22Rv1 (cell line): ENCODE measurements at regions not wholly inside any gene's neighbourhood (a gene's known extent, or its start where the extent isn't known, plus 50 kb on each side); places are given as distances from the start of the nearest gene placed in this dataset.

ENCODE experiments used
- H3K27ac ChIP-seq: fragments of 450-650 bp; 2 replicates; pipeline ENCODE4 v1.5.1; 2017
- ZFX ChIP-seq: fragments of 450-650 bp; IDR thresholded peaks from 2 replicates; pipeline ENCODE4 v1.6.1; 2017; ENCODE audit warnings: antibody characterized with exemption, borderline replicate concordance
- TF ChIP-seq, protein P1 (sequence below): fragments of 450-650 bp; IDR thresholded peaks from 2 replicates; pipeline ENCODE4 v1.5.1; 2017; ENCODE audit warnings: mild to moderate bottlenecking

DNA sequence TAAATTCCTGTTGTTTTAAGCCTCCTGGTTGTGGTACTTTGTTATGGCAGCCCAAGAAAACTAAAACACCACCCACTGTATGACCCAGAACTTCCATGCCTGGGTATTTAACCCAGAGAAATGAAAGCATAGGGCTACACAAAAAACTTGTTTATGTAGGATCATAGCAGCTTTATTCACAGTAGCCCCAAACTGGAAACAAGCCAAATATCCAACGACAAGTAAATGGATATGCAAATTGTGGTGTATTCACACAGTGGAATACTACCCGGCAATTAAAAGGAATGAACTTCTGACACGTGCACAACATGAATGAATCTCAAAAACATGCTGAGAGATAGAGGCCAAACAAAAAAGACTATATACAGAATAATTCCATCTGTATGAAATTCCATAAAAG lies 62.2 kb upstream of the NAV2 start:
- H3K27ac ChIP-seq, result no peak overlapping the region
- TF ChIP-seq ZFX, result no peak
- TF ChIP-seq, protein P1, sequence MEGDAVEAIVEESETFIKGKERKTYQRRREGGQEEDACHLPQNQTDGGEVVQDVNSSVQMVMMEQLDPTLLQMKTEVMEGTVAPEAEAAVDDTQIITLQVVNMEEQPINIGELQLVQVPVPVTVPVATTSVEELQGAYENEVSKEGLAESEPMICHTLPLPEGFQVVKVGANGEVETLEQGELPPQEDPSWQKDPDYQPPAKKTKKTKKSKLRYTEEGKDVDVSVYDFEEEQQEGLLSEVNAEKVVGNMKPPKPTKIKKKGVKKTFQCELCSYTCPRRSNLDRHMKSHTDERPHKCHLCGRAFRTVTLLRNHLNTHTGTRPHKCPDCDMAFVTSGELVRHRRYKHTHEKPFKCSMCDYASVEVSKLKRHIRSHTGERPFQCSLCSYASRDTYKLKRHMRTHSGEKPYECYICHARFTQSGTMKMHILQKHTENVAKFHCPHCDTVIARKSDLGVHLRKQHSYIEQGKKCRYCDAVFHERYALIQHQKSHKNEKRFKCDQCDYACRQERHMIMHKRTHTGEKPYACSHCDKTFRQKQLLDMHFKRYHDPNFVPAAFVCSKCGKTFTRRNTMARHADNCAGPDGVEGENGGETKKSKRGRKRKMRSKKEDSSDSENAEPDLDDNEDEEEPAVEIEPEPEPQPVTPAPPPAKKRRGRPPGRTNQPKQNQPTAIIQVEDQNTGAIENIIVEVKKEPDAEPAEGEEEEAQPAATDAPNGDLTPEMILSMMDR, result no peak

DNA sequence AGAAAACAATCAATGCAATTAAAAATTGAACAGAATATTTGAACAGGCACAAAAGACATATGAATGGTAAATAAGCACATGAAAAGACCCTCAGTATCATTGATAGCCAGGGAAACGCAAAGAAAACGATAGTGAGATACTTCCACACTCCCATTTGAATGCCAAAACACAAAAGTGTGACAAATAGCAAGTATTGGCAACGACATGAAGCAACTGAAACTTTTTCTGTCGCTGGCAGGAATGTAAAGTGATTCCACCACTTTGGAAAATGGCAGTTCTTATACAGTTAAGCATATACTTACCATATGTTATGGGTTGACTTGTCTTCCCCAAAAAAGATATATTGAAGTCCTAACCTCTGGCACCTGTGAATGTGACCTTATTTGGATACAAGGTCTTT lies 62.9 kb upstream of the NAV2 start:
- no peak overlapping the region for H3K27ac ChIP-seq
- no peak for TF ChIP-seq ZFX
- TF ChIP-seq, protein P1, result no peak

DNA sequence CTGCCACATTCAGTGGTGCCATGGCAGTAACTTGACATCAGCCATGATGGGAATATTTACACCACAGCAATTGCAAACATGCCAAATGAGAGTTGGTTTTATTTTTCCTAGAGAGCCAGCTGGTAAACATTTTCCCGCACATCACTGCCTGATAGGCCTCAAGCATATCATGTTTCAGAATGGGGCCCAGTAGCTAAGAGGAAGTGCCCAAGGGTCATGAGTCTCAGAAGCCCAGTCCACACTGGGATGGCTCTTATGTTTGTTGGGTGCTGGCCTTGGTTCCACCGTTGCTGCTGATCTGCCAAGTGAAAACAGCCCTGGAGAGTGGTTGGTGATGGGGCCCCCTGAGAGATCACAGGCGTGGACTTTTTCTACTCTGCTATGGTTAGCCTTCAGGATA lies 64.3 kb upstream of the NAV2 start:
- no peak overlapping the region for H3K27ac ChIP-seq
- TF ChIP-seq, protein P1, result no peak
- TF ChIP-seq ZFX, result no peak

DNA sequence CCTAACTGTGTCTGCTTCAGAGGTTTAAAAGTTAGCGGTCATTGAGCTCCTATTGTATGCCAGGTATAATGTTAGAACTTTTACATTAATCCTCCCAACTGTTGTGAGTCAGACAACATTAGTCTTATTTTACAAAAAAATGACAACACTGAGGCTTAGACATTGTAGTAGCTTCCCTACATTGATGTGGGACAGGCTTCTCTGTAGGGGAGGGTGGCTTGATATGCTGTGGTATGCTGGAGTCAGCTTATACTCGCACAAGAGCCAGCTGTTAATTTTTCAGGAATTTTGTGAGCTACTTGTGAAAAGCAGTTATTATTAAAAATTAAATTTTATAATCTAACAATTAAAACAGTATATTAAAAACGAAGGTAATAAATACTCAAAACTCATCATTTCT lies 64.8 kb upstream of the NAV2 start:
- TF ChIP-seq, protein P1, result no peak
- no peak for TF ChIP-seq ZFX
- no peak overlapping the region for H3K27ac ChIP-seq

DNA sequence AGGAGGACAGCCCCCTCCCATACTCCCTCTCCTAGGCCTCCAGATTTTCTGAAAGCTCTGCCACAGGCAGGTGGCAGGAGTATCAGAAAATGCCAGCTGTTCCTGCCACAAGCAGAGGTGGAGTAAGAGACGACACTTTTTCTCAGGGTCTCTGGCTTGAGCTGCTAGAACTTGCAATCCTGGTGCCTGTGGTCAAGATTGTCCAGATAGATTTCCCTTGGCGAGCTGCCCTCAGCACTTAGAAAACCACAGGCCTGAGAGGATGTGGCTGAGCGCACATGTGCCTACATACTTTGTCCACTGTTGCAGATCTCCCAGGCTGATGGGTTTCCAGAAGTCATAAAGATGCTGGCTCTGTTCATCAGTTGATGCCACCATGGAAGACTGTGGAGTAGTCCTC lies 65.7 kb upstream of the NAV2 start:
- H3K27ac ChIP-seq, result no peak overlapping the region
- TF ChIP-seq, protein P1, result no peak
- no peak for TF ChIP-seq ZFX

DNA sequence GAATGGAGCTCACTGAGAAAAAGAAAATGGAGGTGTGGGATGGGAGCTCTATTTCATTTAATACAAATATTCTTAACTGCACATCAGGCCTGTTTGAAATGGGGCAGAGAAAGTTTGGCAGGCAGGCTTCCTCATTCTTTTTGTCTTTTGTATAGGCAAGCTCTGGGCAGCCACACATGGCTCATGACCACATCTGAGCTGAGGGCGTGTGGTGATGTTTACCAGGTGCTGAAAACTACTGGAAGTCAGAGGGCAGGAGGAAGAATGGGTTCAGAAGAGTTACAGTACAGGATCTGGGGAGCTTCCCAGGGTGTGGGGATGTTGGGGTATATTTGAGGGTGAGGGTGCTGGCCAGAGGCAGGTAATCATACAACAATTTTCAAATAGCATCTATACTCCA lies 66.3 kb upstream of the NAV2 start:
- H3K27ac ChIP-seq, result no peak overlapping the region
- TF ChIP-seq, protein P1, result no peak
- TF ChIP-seq ZFX, result no peak

DNA sequence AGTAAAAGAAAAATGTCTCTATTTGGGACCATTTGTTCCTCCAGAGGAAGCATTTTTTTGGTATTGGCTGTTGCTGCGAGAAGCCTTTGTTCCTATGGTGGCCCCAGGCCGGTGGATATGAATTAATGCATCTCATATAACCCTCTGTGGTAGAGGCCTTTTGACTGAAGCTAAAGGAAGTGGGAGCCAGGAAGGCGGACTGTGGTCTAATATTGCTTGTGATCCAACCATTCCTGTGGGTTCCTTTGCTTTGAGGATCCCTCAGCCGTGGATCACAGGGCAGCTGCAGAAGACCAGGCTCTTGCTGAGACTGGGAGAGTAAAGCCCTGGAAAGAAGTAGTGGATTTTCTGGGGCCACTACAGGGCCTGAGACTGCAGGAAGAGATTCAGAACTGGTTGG lies 68.3 kb upstream of the NAV2 start:
- TF ChIP-seq, protein P1, result no peak
- no peak for TF ChIP-seq ZFX
- H3K27ac ChIP-seq, result no peak overlapping the region
